ENCODE measurements at regions not wholly inside any gene's neighbourhood (a gene's known extent, or its start where the extent isn't known, plus 50 kb on each side); places are given as distances from the start of the nearest gene placed in this dataset.

GRCh38 chr13:60811581-60811980 lies 414.6 kb downstream of the TDRD3 start:
- TF ChIP-seq POLR2A (IDR thresholded peaks at IDR 0.05) (no peak), CTCF (IDR thresholded peaks at IDR 0.05) (no peak), POLR2AphosphoS5 (IDR thresholded peaks at IDR 0.05) (no peak)

Data from breast epithelium (tissue), 3 donors.